Aorta (tissue), 5 donors: ENCODE measurements at regions not wholly inside any gene's neighbourhood (a gene's known extent, or its start where the extent isn't known, plus 50 kb on each side); places are given as distances from the start of the nearest gene placed in this dataset.

Experiments
- ATAC-seq: fragments of 200-7000 bp; cut with Tn5 transposase; one replicate; pipeline ENCODE4 v1.9.1; 2022; ENCODE audit warnings: moderate library complexity; ENCODE audit not compliant: low FRiP score
- DNase-seq, 2 donors: peaks; one replicate each; pipeline ENCODE4 v3.0.0-alpha.2; 2020
- H3K27ac ChIP-seq, 2 donors: one replicate each; pipeline ENCODE4 v1.5.1; 2013; ENCODE audit warnings: low read length in 2 of 2, mild to moderate bottlenecking in 2 of 2, moderate library complexity in 2 of 2, control low read depth in 1 of 2, inconsistent platforms in 1 of 2, low read depth in 1 of 2
- H3K27me3 ChIP-seq, 2 donors: one replicate each; pipeline ENCODE4 v1.6.1; 2013; ENCODE audit warnings: control low read depth in 1 of 2, low read length in 1 of 2, mild to moderate bottlenecking in 1 of 2, moderate library complexity in 1 of 2; ENCODE audit not compliant: insufficient read depth in 2 of 2, control insufficient read depth in 1 of 2
- H3K36me3 ChIP-seq, 2 donors: one replicate each; pipeline ENCODE4 v1.6.1; 2013; ENCODE audit warnings: control low read depth in 1 of 2, low read length in 1 of 2, mild to moderate bottlenecking in 1 of 2; ENCODE audit not compliant: insufficient read depth in 2 of 2, control insufficient read depth in 1 of 2
- H3K4me1 ChIP-seq, 2 donors: one replicate each; pipeline ENCODE4 v1.6.1; 2013; ENCODE audit warnings: low read length in 2 of 2, control low read depth in 1 of 2, mild to moderate bottlenecking in 1 of 2, moderate library complexity in 1 of 2; ENCODE audit not compliant: insufficient read depth in 2 of 2, control insufficient read depth in 1 of 2
- H3K4me3 ChIP-seq, 2 donors: one replicate each; pipeline ENCODE4 v1.5.1; 2013; ENCODE audit warnings: low read length in 2 of 2, control low read depth in 1 of 2, mild to moderate bottlenecking in 1 of 2
- H3K9me3 ChIP-seq: one replicate; pipeline ENCODE4 v1.6.1; 2013; ENCODE audit warnings: mild to moderate bottlenecking, low read length; ENCODE audit not compliant: control insufficient read depth
- WGBS, 2 donors: extraction: QIAGEN DNeasy Blood & Tissue Kit; methylation state at CpG; one replicate each; pipeline ENCODE4 v1.1.7; 2013; 5-methylcytosine and 5-hydroxymethylcytosine counted together
- intact Hi-C, 2 donors: fragments of 100-400 bp; cut with DNase I; formaldehyde crosslinking; loops; one replicate each; pipeline versions ENCODE4 v1.14.2 to v1.15.0; 2022
- donor health status: healthy with polysubstance abuse.
- donor health status: Bipolar disorder and iron deficiency.
- donor health status: DM: no; HTN: no; CAD: no.
- donor health status: DM: no; HTN: no; CAD: no.
- donor health status: DM: yes; HTN: yes; CAD: no.

- intact Hi-C loops = no loop called here
- Histone ChIP-seq H3K4me1 (no peaks in the 10 kb centered on the region), H3K27me3 (no peaks in the 10 kb centered on the region), H3K36me3 (no peaks in the 10 kb centered on the region), H3K27ac (peak overlapping the region in 1 of 2 donors; percentile 42), H3K9me3 (no peaks in the 10 kb centered on the region), H3K4me3 (no peak overlapping the region)
- 5 to 11% methylated on average over 5 of the region's 5 CpGs for WGBS, 2 donors
- ATAC-seq (peak; percentile 28), DNase-seq (peak in 1 of 2 donors; percentile 50)
Observed at GRCh38 chr9:109975574-109976295, 195.7 kb downstream of the PALM2AKAP2 start.

DNA sequence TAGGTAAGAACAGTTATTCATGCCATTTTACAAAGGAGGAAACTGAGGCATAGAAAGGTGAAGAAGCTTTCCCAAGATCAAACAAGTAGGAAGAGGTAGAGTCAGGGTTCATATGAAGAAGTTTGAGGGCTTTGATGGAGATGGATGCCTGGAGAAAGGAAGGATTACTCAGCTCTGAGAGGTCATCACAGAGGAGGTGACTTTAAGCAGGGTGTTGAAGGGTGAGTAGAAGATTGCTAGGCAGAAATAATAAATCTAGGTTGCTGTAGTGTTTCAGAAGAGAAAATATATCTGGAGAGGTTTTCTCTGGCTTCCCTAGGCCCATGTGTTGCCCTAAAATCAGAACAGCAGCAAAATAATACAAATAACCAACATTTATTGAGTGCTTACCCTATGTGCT, 196.3 kb downstream of the PALM2AKAP2 start:
- H3K27ac ChIP-seq = no peak overlapping the region
- H3K4me3 ChIP-seq = no peak overlapping the region
- H3K27me3 ChIP-seq = no peaks in the 10 kb centered on the region
- DNase-seq (no peak), ATAC-seq (no peak)
- intact Hi-C loops = no loop called here
- no peaks in the 10 kb centered on the region for H3K9me3 ChIP-seq
- no peaks in the 10 kb centered on the region for H3K36me3 ChIP-seq
- no peaks in the 10 kb centered on the region for H3K4me1 ChIP-seq

DNA sequence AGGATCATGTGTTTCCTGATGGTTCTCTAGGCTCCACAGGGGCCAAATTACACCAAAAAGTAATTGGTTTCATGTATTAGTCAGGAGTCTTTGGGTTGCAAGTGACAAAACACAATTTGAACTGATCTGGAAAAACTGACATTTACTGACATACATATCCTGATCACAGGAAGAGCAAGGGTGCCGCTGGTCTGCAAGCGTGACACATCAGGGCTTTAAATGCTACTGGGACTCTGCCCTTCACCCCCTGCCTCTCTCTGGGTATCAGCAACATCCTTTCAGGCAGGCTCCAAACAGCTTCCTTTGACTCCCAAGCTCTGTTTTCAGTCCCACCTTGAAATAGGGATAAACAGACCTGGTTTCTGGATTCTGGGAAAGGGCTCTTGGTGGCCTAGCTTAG, 197.5 kb downstream of the PALM2AKAP2 start:
- Histone ChIP-seq H3K4me1 (no peaks in the 10 kb centered on the region), H3K9me3 (no peaks in the 10 kb centered on the region), H3K27ac (no peak overlapping the region), H3K36me3 (no peaks in the 10 kb centered on the region), H3K4me3 (no peak overlapping the region), H3K27me3 (no peaks in the 10 kb centered on the region)
- ATAC-seq = no peak
- no peak for DNase-seq
- intact Hi-C loops = no loop called here
- 99 to 100% methylated on average over 2 of the region's 2 CpGs for WGBS, 2 donors

DNA sequence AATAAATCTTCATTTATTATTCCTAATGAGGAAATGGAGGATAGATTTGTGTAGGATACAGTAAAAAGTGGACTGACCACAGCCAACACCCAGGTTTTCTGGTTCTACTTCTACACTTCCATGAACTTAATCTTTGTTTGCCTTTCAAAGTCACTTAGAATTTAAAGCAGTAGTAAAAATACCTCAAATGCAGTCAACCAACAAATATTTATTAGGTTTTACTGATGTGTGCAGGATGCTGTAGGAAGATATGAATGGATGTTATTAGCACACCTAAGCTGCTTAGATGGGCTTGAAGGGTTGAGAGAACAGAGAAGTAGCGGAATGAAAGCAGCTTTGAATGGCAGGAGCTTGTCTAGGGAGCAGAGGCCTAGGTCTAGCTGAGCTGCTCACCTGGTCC, 201.1 kb downstream of the PALM2AKAP2 start:
- no peaks in the 10 kb centered on the region for H3K27me3 ChIP-seq
- no peak for ATAC-seq
- no peaks in the 10 kb centered on the region for H3K9me3 ChIP-seq
- H3K4me3 ChIP-seq = no peak overlapping the region
- no peak overlapping the region for H3K27ac ChIP-seq
- WGBS, 2 donors = 40 to 96% methylated on average over 1 of the region's 1 CpG
- no peak for DNase-seq
- no peaks in the 10 kb centered on the region for H3K4me1 ChIP-seq
- intact Hi-C loops = loop anchor here in 1 of 2 donors (10.0 kb wide), 1 partner anchor 144 kb away; no protein-coding TSS in a partner anchor
- no peaks in the 10 kb centered on the region for H3K36me3 ChIP-seq

GRCh38 chr9:109986521-109986991, 206.6 kb downstream of the PALM2AKAP2 start:
- Histone ChIP-seq H3K4me3 (no peak overlapping the region), H3K27me3 (no peaks in the 10 kb centered on the region), H3K9me3 (no peaks in the 10 kb centered on the region), H3K4me1 (peaks cover under 1 to 3% of the 10 kb centered on the region in 2 donors), H3K27ac (no peak overlapping the region), H3K36me3 (no peaks in the 10 kb centered on the region)
- WGBS, 2 donors = 4 to 5% methylated on average over 1 of the region's 1 CpG
- intact Hi-C loops = loop anchor here in 1 of 2 donors (5.0 to 10.0 kb wide), 2 partner anchors 138 to 279 kb away; no protein-coding TSS in a partner anchor
- DNase-seq (no peak), ATAC-seq (peak; percentile 70)

GRCh38 chr9:109989296-109989695, 209.3 kb downstream of the PALM2AKAP2 start:
- ATAC-seq (no peak), DNase-seq (no peak)
- intact Hi-C loops = loop anchor here in 1 of 2 donors (5.0 to 10.0 kb wide), 2 partner anchors 136 to 282 kb away; no protein-coding TSS in a partner anchor
- H3K4me1 ChIP-seq = peaks cover 5 to 6% of the 10 kb centered on the region in 2 donors
- no peak overlapping the region for H3K4me3 ChIP-seq
- H3K9me3 ChIP-seq = no peaks in the 10 kb centered on the region
- 57 to 61% methylated on average over 3 of the region's 3 CpGs for WGBS, 2 donors
- no peaks in the 10 kb centered on the region for H3K36me3 ChIP-seq
- no peaks in the 10 kb centered on the region for H3K27me3 ChIP-seq
- peak overlapping the region in 1 of 2 donors; percentile 22 for H3K27ac ChIP-seq

DNA sequence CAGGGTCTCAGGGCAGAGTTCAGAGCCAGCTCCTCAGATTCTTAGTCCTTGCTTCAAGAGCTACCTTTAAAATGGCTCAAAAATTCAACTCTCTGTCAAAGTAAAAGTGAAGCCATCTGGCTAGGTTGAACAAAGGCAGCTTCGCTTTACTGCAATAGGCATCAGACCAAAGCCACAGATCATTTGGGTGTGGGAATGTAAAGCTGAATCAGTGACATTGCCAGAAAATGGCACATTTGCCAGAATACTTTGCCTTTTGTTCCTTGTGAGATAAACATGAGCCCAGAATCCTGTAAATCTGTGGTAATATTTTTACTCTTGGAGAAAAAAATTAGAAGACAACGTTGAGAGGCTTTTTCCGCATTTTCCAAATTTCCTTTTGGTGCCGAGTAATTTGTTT, 210.5 kb downstream of the PALM2AKAP2 start:
- Histone ChIP-seq H3K36me3 (no peaks in the 10 kb centered on the region), H3K4me1 (peaks cover 5 to 6% of the 10 kb centered on the region in 2 donors), H3K27me3 (no peaks in the 10 kb centered on the region), H3K27ac (peak overlapping the region in 1 of 2 donors; percentile 52), H3K4me3 (no peak overlapping the region), H3K9me3 (no peaks in the 10 kb centered on the region)
- intact Hi-C loops = loop anchor here in 1 of 2 donors (5.0 kb wide), 1 partner anchor 42 kb away; no protein-coding TSS in a partner anchor
- DNase-seq (no peak), ATAC-seq (no peak)
- 20 to 25% methylated on average over 4 of the region's 4 CpGs for WGBS, 2 donors

DNA sequence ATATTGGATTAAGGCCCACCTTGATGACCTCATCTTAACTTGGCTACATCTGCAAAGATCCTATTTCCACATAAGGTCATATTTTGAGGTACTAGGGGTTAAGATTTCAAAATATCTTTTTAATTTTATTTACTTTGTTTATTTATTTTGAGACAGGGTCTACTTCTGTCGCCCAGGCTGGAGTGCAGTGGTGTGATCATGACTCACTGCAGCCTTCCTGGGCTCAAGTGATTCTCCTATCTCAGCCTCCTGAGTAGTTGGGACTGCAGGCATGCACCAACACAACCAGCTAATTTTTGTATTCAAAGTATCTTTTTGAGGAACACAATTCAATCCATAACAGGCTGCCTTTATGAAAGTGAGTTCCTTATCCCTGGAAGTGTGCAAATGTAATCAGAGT, 212.3 kb downstream of the PALM2AKAP2 start:
- DNase-seq = no peak

More for the DNA sequence above, 212.3 kb downstream of the PALM2AKAP2 start:
- ATAC-seq = no peak
- 50 to 52% methylated on average over 1 of the region's 1 CpG for WGBS, 2 donors
- Histone ChIP-seq H3K27ac (peak overlapping the region in 1 of 2 donors; percentile 5), H3K36me3 (no peaks in the 10 kb centered on the region), H3K4me3 (no peak overlapping the region), H3K27me3 (no peaks in the 10 kb centered on the region), H3K4me1 (peaks cover 6 to 7% of the 10 kb centered on the region in 2 donors), H3K9me3 (no peaks in the 10 kb centered on the region)
- intact Hi-C loops = loop anchor here in 1 of 2 donors (5.0 kb wide), 1 partner anchor 40 kb away; no protein-coding TSS in a partner anchor
